GM12878 (cell line): ENCODE measurements at regions not wholly inside any gene's neighbourhood (a gene's known extent, or its start where the extent isn't known, plus 50 kb on each side); places are given as distances from the start of the nearest gene placed in this dataset.

ENCODE experiments used
- ATAC-seq: fragments of 200-7000 bp; cut with Tn5 transposase; 3 replicates; pipeline ENCODE4 v1.9.1; 2020; ENCODE audit warnings: mild to moderate bottlenecking, moderate library complexity
- BruUV-seq: library from RNA; stranded (reverse); fragments of 400-500 nt; replicated peaks from 2 replicates; lab custom pipeline; 2021; lab: Mats Ljungman, UMichigan
- CTCF ChIA-PET: fragments of 300-600 bp; sonication (Branson Sonifier 250); formaldehyde crosslinking; extraction: SDS; loops from one replicate; lab custom pipeline; 2021; ENCODE audit warnings: inconsistent platforms; lab: Yijun Ruan, JAX
- POLR2A ChIA-PET: fragments of 350-600 bp; formaldehyde crosslinking; extraction: SDS; loops from one replicate; lab custom pipeline; 2021; ENCODE audit warnings: inconsistent platforms; lab: Charles Lee
- RAD21 ChIA-PET: fragments of 300-600 bp; sonication (Branson Sonifier 250); formaldehyde crosslinking; loops from one replicate; lab custom pipeline; 2023; ENCODE audit warnings: antibody characterized with exemption; ENCODE audit not compliant: unreplicated experiment; lab: Charles Lee
- SMC1A ChIA-PET: fragments of 300-600 bp; sonication (Branson Sonifier 250); formaldehyde crosslinking; loops from one replicate; lab custom pipeline; 2023; ENCODE audit not compliant: unreplicated experiment, uncharacterized antibody; lab: Charles Lee
- DNase-seq: peaks from one replicate; pipeline ENCODE4 v3.0.0-alpha.2; 2011; ENCODE audit warnings: low read depth, low spot score
- FAIRE-seq: peaks from 3 replicates; lab custom pipeline; 2011; peaks lifted over from hg19 to GRCh38; lab: Jason Lieb, UNC
- H2AFZ ChIP-seq: 2 replicates; pipeline ENCODE4 v1.6.0; 2011; ENCODE audit warnings: low read depth, low read length, control low read depth; ENCODE audit not compliant: control insufficient read depth
- H3K27ac ChIP-seq: 2 replicates; pipeline ENCODE4 v1.5.1; 2011; ENCODE audit warnings: control low read depth; ENCODE audit not compliant: control insufficient read depth, insufficient read depth
- H3K27me3 ChIP-seq, 2 experiments: replicated peaks in 1 of 2; 2 replicates each; pipeline versions ENCODE4 v1.6.0 to v1.6.1; 2011; ENCODE audit warnings: low read length in 1 of 2; ENCODE audit not compliant: control insufficient read depth in 2 of 2, insufficient read depth in 2 of 2
- H3K36me3 ChIP-seq, 2 experiments: 2 replicates each; pipeline ENCODE4 v1.5.1; 2011; ENCODE audit warnings: low read length in 1 of 2; ENCODE audit not compliant: control insufficient read depth in 2 of 2, insufficient read depth in 2 of 2
- H3K4me1 ChIP-seq: 2 replicates; pipeline ENCODE4 v1.6.1; 2011; ENCODE audit warnings: mild to moderate bottlenecking, low read length, moderate library complexity, mixed read lengths; ENCODE audit not compliant: control insufficient read depth, insufficient read depth
- H3K4me2 ChIP-seq: 2 replicates; pipeline ENCODE4 v1.6.0; 2011; ENCODE audit warnings: control low read depth; ENCODE audit not compliant: control insufficient read depth, insufficient read depth
- H3K4me3 ChIP-seq: fragments of 200-600 bp; sonication (generic); 2 replicates; pipeline ENCODE4 v1.5.1; 2016
- H3K79me2 ChIP-seq: 2 replicates; pipeline ENCODE4 v1.6.0; 2011; ENCODE audit warnings: low read length; ENCODE audit not compliant: control insufficient read depth, insufficient read depth
- H3K9ac ChIP-seq: 2 replicates; pipeline ENCODE4 v1.8.0; 2011; ENCODE audit warnings: low read length, control low read depth, mixed read lengths; ENCODE audit not compliant: control insufficient read depth, insufficient read depth
- H3K9me3 ChIP-seq: replicated peaks from 3 replicates; pipeline ENCODE4 v1.5.1; 2011; ENCODE audit warnings: mild to moderate bottlenecking, low read length; ENCODE audit not compliant: control insufficient read depth, insufficient read depth
- H4K20me1 ChIP-seq: 2 replicates; pipeline ENCODE4 v1.6.0; 2011; ENCODE audit not compliant: control insufficient read depth, insufficient read depth
- BHLHE40 ChIP-seq, 2 experiments: fragments of 450-650 bp in 1 of 2; IDR thresholded peaks; 2 replicates each; pipeline ENCODE4 v1.6.1; 2011 to 2017; ENCODE audit warnings: low read depth in 2 of 2, borderline replicate concordance in 1 of 2, improper control_type of control experiment in 1 of 2, low read length in 1 of 2, mild to moderate bottlenecking in 1 of 2
- CREB1 ChIP-seq: IDR thresholded peaks from 2 replicates; pipeline ENCODE4 v1.6.1; 2012; ENCODE audit warnings: low read depth, mild to moderate bottlenecking, inconsistent platforms
- E2F4 ChIP-seq: IDR thresholded peaks from 2 replicates; pipeline ENCODE4 v1.6.1; 2012; ENCODE audit warnings: low read depth, low read length, improper control_type of control experiment
- HCFC1 ChIP-seq: fragments of 150-350 bp; IDR thresholded peaks from 2 replicates; pipeline ENCODE4 v1.6.1; 2014; ENCODE audit warnings: low read length
- JUNB ChIP-seq: IDR thresholded peaks from 2 replicates; pipeline ENCODE4 v1.6.1; 2016; ENCODE audit warnings: antibody characterized with exemption, mild to moderate bottlenecking
- MEF2A ChIP-seq: IDR thresholded peaks from 2 replicates; pipeline ENCODE4 v1.6.1; 2011; ENCODE audit warnings: low read depth, mild to moderate bottlenecking, low read length, moderate library complexity; ENCODE audit not compliant: insufficient read depth
- ZNF207 ChIP-seq: fragments of 450-650 bp; IDR thresholded peaks from 2 replicates; pipeline ENCODE4 v1.6.1; 2014; ENCODE audit warnings: antibody characterized with exemption, mild to moderate bottlenecking, borderline replicate concordance
- ZNF592 ChIP-seq: fragments of 450-650 bp; IDR thresholded peaks from 2 replicates; pipeline ENCODE4 v1.6.1; 2017; ENCODE audit warnings: mild to moderate bottlenecking, moderate library complexity
- WGBS: methylation state at CpG from one replicate; pipeline ENCODE4 v1.1.6; 2016; ENCODE audit warnings: low lambda C conversion rate; ENCODE audit not compliant: insufficient replicate concordance, insufficient coverage; ENCODE audit errors: missing lambda C conversion rate; 5-methylcytosine and 5-hydroxymethylcytosine counted together
- in situ Hi-C: fragments of 300-500 bp; cut with MboI; formaldehyde crosslinking; loops from 9 replicates; pipeline ENCODE4 v1.14.3; 2018; ENCODE audit warnings: mixed read lengths
- intact Hi-C: fragments of 100-400 bp; cut with micrococcal nuclease; formaldehyde crosslinking; loops from one replicate; pipeline ENCODE4 v1.14.2; 2022; ENCODE audit not compliant: unreplicated experiment

GRCh38 chr2:11045294-11045693, 110.0 kb upstream of the SLC66A3 start:
- ChIA-PET POLR2A (no interaction called here), CTCF (no interaction called here), RAD21 (no interaction called here), SMC1A (interaction anchor here (1.0 kb wide), 1 partner anchor 88 kb away, joined by 3 read pairs; a partner anchor contains a TSS)
- H3K9me3 ChIP-seq, result no peaks in the 10 kb centered on the region
- H3K27me3 ChIP-seq, result peaks cover 0 to 4% of the 10 kb centered on the region in 2 experiments; a peak in 2 of 4 replicates
- in situ Hi-C loops (no loop called here), intact Hi-C loops (no loop called here)
- TF ChIP-seq JUNB (no peak), HCFC1 (no peak), BHLHE40 (IDR thresholded peaks at IDR 0.05; ENCODE audit: borderline replicate concordance in 1 of 2, low read depth in 2 of 2, low read length in 1 of 2) (no peak), ZNF207 (no peak), E2F4 (no peak), MEF2A (no peak)
- no peaks in the 10 kb centered on the region for H4K20me1 ChIP-seq
- H3K4me2 ChIP-seq, result no peak overlapping the region
- WGBS, result 33% methylated on average over 7 of the region's 7 CpGs
- FAIRE-seq (no peak), DNase-seq (no peak), ATAC-seq (no peak)
- BruUV-seq, result no TSS peak
- no peak overlapping the region for H3K27ac ChIP-seq
- H3K36me3 ChIP-seq, result no peaks in the 10 kb centered on the region
- no peak overlapping the region for H3K4me3 ChIP-seq
- no peaks in the 10 kb centered on the region for H3K4me1 ChIP-seq
- no peaks in the 10 kb centered on the region for H3K79me2 ChIP-seq
- H2AFZ ChIP-seq, result no peak overlapping the region
- H3K9ac ChIP-seq, result no peak overlapping the region

- ChIA-PET POLR2A (no interaction called here), RAD21 (no interaction called here), CTCF (no interaction called here), SMC1A (no interaction called here)
- in situ Hi-C loops, result no loop called here
- no peaks in the 10 kb centered on the region for H3K9me3 ChIP-seq
- DNase-seq, result no peak
- H3K27me3 ChIP-seq, result peaks cover 0 to 4% of the 10 kb centered on the region in 2 experiments; a peak in 1 of 4 replicates
- no peak for ATAC-seq
- no peak for FAIRE-seq
- TF ChIP-seq CREB1, result no peak
- TF ChIP-seq ZNF592, result no peak
- BruUV-seq, result no TSS peak
- no peaks in the 10 kb centered on the region for H3K4me1 ChIP-seq
- WGBS, result 56% methylated on average over 14 of the region's 14 CpGs
- no peaks in the 10 kb centered on the region for H3K79me2 ChIP-seq
- intact Hi-C loops, result no loop called here
- H3K27ac ChIP-seq, result no peak overlapping the region
- no peak overlapping the region for H3K9ac ChIP-seq
- no peaks in the 10 kb centered on the region for H4K20me1 ChIP-seq
- H3K4me3 ChIP-seq, result no peak overlapping the region
- H3K36me3 ChIP-seq, result no peaks in the 10 kb centered on the region
- H3K4me2 ChIP-seq, result no peak overlapping the region
- no peak overlapping the region for H2AFZ ChIP-seq
Observed at GRCh38 chr2:11048335-11049008, 106.8 kb upstream of the SLC66A3 start.
